H9 (cell line): ENCODE measurements at regions not wholly inside any gene's neighbourhood (a gene's known extent, or its start where the extent isn't known, plus 50 kb on each side); places are given as distances from the start of the nearest gene placed in this dataset.
"Not testable (repeated sequence)": the region's sequence is repeated elsewhere in the genome, so short reads cannot be mapped to it uniquely, and the experiment has no call there.

ENCODE experiments used
- DNase-seq: peaks from one replicate; pipeline ENCODE4 v3.0.0-alpha.2; 2017
- H2AFZ ChIP-seq: one replicate; pipeline ENCODE4 v1.6.1; 2013; ENCODE audit warnings: mild to moderate bottlenecking, low read length, control low read depth, moderate library complexity
- H2AK5ac ChIP-seq: 2 replicates; pipeline ENCODE4 v1.6.1; 2013; ENCODE audit warnings: low read length, control low read depth, mixed read lengths; ENCODE audit not compliant: insufficient read length
- H2BK120ac ChIP-seq: one replicate; pipeline ENCODE4 v1.6.1; 2013; ENCODE audit warnings: low read depth, mild to moderate bottlenecking, low read length, control low read depth, inconsistent platforms; ENCODE audit not compliant: poor library complexity, severe bottlenecking
- H2BK12ac ChIP-seq: 2 replicates; pipeline ENCODE4 v1.6.1; 2013; ENCODE audit warnings: low read length, control low read depth, mixed read lengths, low read depth; ENCODE audit not compliant: insufficient read length
- H2BK15ac ChIP-seq: 2 replicates; pipeline ENCODE4 v1.6.1; 2013; ENCODE audit warnings: low read depth, low read length, control low read depth
- H2BK20ac ChIP-seq: one replicate; pipeline ENCODE4 v1.6.1; 2013; ENCODE audit warnings: low read depth, mild to moderate bottlenecking, low read length, control low read depth, inconsistent platforms; ENCODE audit not compliant: poor library complexity, severe bottlenecking
- H2BK5ac ChIP-seq: 2 replicates; pipeline ENCODE4 v1.6.1; 2013; ENCODE audit warnings: low read length, control low read depth, mixed read lengths; ENCODE audit not compliant: insufficient read length
- H3K14ac ChIP-seq: 2 replicates; pipeline ENCODE4 v1.6.1; 2013; ENCODE audit warnings: low read length, control low read depth; ENCODE audit not compliant: insufficient read depth
- H3K18ac ChIP-seq: 2 replicates; pipeline ENCODE4 v1.6.1; 2013; ENCODE audit warnings: low read depth, mild to moderate bottlenecking, mixed read lengths, low read length, control low read depth; ENCODE audit not compliant: insufficient read length
- H3K23ac ChIP-seq: 2 replicates; pipeline ENCODE4 v1.6.1; 2013; ENCODE audit warnings: low read length, control low read depth, mixed read lengths, low read depth; ENCODE audit not compliant: insufficient read length
- H3K23me2 ChIP-seq: 2 replicates; pipeline ENCODE4 v1.6.1; 2013; ENCODE audit warnings: low read depth, mild to moderate bottlenecking, mixed read lengths, low read length, control low read depth; ENCODE audit not compliant: insufficient read length, poor library complexity, severe bottlenecking
- H3K27ac ChIP-seq: 2 replicates; pipeline ENCODE4 v1.5.1; 2013; ENCODE audit warnings: low read length, control low read depth, mixed read lengths, low read depth; ENCODE audit not compliant: insufficient read length
- H3K27me3 ChIP-seq: 2 replicates; pipeline ENCODE4 v1.6.1; 2013; ENCODE audit warnings: low read length, control low read depth, inconsistent platforms; ENCODE audit not compliant: insufficient read depth
- H3K4ac ChIP-seq: 2 replicates; pipeline ENCODE4 v1.6.1; 2013; ENCODE audit warnings: low read depth, mild to moderate bottlenecking, control low read depth, inconsistent platforms, low read length, moderate library complexity
- H3K4me1 ChIP-seq: 2 replicates; pipeline ENCODE4 v1.6.1; 2013; ENCODE audit warnings: low read length, control low read depth, inconsistent platforms; ENCODE audit not compliant: insufficient read depth
- H3K4me2 ChIP-seq: 2 replicates; pipeline ENCODE4 v1.6.1; 2013; ENCODE audit warnings: low read length, control low read depth, mixed read lengths; ENCODE audit not compliant: insufficient read length, insufficient read depth
- H3K56ac ChIP-seq: 2 replicates; pipeline ENCODE4 v1.6.1; 2013; ENCODE audit warnings: low read depth, mild to moderate bottlenecking, mixed read lengths, low read length, control low read depth; ENCODE audit not compliant: insufficient read length
- H3K79me1 ChIP-seq: 2 replicates; pipeline ENCODE4 v1.6.1; 2013; ENCODE audit warnings: low read depth, mild to moderate bottlenecking, moderate library complexity, low read length, control low read depth, inconsistent platforms; ENCODE audit not compliant: insufficient read depth, poor library complexity, severe bottlenecking
- H3K79me2 ChIP-seq: 2 replicates; pipeline ENCODE4 v1.6.1; 2013; ENCODE audit warnings: low read length, control low read depth, inconsistent platforms; ENCODE audit not compliant: insufficient read depth
- H3K9ac ChIP-seq: 2 replicates; pipeline ENCODE4 v1.6.1; 2013; ENCODE audit warnings: low read length, control low read depth, mixed read lengths; ENCODE audit not compliant: insufficient read length; ENCODE audit errors: extremely low read depth
- H3K9me3 ChIP-seq: one replicate; pipeline ENCODE4 v1.6.1; 2013; ENCODE audit warnings: low read depth, low read length, inconsistent platforms; ENCODE audit not compliant: control insufficient read depth
- H3T11ph ChIP-seq: one replicate; pipeline ENCODE4 v1.6.1; 2013; ENCODE audit warnings: mild to moderate bottlenecking, low read length, control low read depth, inconsistent platforms
- H4K20me1 ChIP-seq: one replicate; pipeline ENCODE4 v1.6.1; 2013; ENCODE audit not compliant: control insufficient read depth, insufficient read length, insufficient read depth
- H4K5ac ChIP-seq: 2 replicates; pipeline ENCODE4 v1.6.1; 2013; ENCODE audit warnings: low read depth, mild to moderate bottlenecking, mixed read lengths, low read length, control low read depth; ENCODE audit not compliant: insufficient read length
- H4K8ac ChIP-seq: replicated peaks from 2 replicates; pipeline ENCODE4 v1.6.1; 2013; ENCODE audit warnings: low read length, control low read depth, mixed read lengths, low read depth; ENCODE audit not compliant: insufficient read length
- H4K91ac ChIP-seq: 2 replicates; pipeline ENCODE4 v1.6.1; 2013; ENCODE audit warnings: low read depth, mild to moderate bottlenecking, moderate library complexity, mixed read lengths, low read length, control low read depth; ENCODE audit not compliant: insufficient read length
- H3K27ac Mint-ChIP-seq, 3 experiments: 2 replicates in 2 of 3; 3 replicates in 1 of 3; pipeline ENCODE4 v1.8.0; 2020 to 2021; ENCODE audit warnings: mixed read lengths in 3 of 3, mild to moderate bottlenecking in 1 of 3, moderate library complexity in 1 of 3
- H3K27me3 Mint-ChIP-seq: 2 replicates; pipeline ENCODE4 v1.8.0; 2021; ENCODE audit warnings: low read depth, mild to moderate bottlenecking, moderate library complexity, mixed read lengths
- H3K36me3 Mint-ChIP-seq, 3 experiments: 2 replicates in 2 of 3; 3 replicates in 1 of 3; pipeline ENCODE4 v1.8.0; 2020 to 2021; ENCODE audit warnings: low read depth in 3 of 3, mixed read lengths in 3 of 3; ENCODE audit not compliant: insufficient read depth in 1 of 3
- H3K4me1 Mint-ChIP-seq, 2 experiments: 2 replicates each; pipeline ENCODE4 v1.8.0; 2020; ENCODE audit warnings: mixed read lengths in 2 of 2
- H3K4me3 Mint-ChIP-seq, 2 experiments: 2 replicates in 1 of 2; 3 replicates in 1 of 2; pipeline ENCODE4 v1.8.0; 2020 to 2021; ENCODE audit warnings: mild to moderate bottlenecking in 2 of 2, mixed read lengths in 2 of 2, moderate library complexity in 1 of 2
- H3K9me3 Mint-ChIP-seq, 2 experiments: 2 replicates in 1 of 2; 3 replicates in 1 of 2; pipeline ENCODE4 v1.8.0; 2020; ENCODE audit warnings: mild to moderate bottlenecking in 2 of 2, mixed read lengths in 2 of 2, moderate library complexity in 1 of 2
- WGBS: extraction: QIAGEN DNeasy Blood & Tissue Kit; methylation state at CpG from one replicate; pipeline ENCODE4 v1.1.7; 2013; ENCODE audit warnings: missing lambda C conversion rate, low lambda C conversion rate, mixed read lengths; ENCODE audit not compliant: insufficient read length; ENCODE audit errors: extremely low coverage; 5-methylcytosine and 5-hydroxymethylcytosine counted together
- TF ChIP-seq, protein P1 (sequence below): fragments of 200-600 bp; sonication (generic); conservative IDR thresholded peaks from 3 replicates; pipeline ENCODE4 v1.8.0; 2021; ENCODE audit warnings: antibody characterized with exemption, mild to moderate bottlenecking

- Histone ChIP-seq H4K8ac (no peak overlapping the region), H2BK12ac (no peak overlapping the region), H3K27me3 (no peaks in the 10 kb centered on the region), H3K23ac (no peak overlapping the region), H3K14ac (no peak overlapping the region), H3K18ac (no peak overlapping the region), H2AFZ (no peak overlapping the region), H4K20me1 (no peaks in the 10 kb centered on the region), H3K4me2 (no peak overlapping the region), H3K79me2 (no peaks in the 10 kb centered on the region), H3K9ac (no peak overlapping the region), H3T11ph (no peak overlapping the region), H4K91ac (no peak overlapping the region), H3K79me1 (no peaks in the 10 kb centered on the region), H3K4me1 (no peaks in the 10 kb centered on the region), H4K5ac (no peak overlapping the region), H3K9me3 (no peaks in the 10 kb centered on the region), H2BK20ac (no peak overlapping the region), H2BK120ac (no peak overlapping the region), H3K23me2 (no peaks in the 10 kb centered on the region), H3K4ac (no peak overlapping the region), H3K56ac (no peak overlapping the region), H2AK5ac (no peak overlapping the region), H2BK5ac (no peak overlapping the region), H3K27ac (no peak overlapping the region), H2BK15ac (no peak overlapping the region)
- no peak for DNase-seq
- TF ChIP-seq, protein P1, sequence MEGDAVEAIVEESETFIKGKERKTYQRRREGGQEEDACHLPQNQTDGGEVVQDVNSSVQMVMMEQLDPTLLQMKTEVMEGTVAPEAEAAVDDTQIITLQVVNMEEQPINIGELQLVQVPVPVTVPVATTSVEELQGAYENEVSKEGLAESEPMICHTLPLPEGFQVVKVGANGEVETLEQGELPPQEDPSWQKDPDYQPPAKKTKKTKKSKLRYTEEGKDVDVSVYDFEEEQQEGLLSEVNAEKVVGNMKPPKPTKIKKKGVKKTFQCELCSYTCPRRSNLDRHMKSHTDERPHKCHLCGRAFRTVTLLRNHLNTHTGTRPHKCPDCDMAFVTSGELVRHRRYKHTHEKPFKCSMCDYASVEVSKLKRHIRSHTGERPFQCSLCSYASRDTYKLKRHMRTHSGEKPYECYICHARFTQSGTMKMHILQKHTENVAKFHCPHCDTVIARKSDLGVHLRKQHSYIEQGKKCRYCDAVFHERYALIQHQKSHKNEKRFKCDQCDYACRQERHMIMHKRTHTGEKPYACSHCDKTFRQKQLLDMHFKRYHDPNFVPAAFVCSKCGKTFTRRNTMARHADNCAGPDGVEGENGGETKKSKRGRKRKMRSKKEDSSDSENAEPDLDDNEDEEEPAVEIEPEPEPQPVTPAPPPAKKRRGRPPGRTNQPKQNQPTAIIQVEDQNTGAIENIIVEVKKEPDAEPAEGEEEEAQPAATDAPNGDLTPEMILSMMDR = no peak
- Mint-ChIP-seq H3K4me3 (no peak overlapping the region), H3K27me3 (no peaks in the 10 kb centered on the region), H3K4me1 (no peaks in the 10 kb centered on the region), H3K36me3 (peaks cover 4 to 32% (median 11%) of the 10 kb centered on the region in 3 experiments; a peak in 6 of 7 replicates), H3K27ac (no peak overlapping the region), H3K9me3 (peaks cover 24 to 28% of the 10 kb centered on the region in 2 experiments)
- WGBS = no CpG with 5 or more reads among the region's 5 CpGs
These were observed 938.0 kb downstream of the NLGN4X start for GRCh38 chrX:5290635-5291034.

DNA sequence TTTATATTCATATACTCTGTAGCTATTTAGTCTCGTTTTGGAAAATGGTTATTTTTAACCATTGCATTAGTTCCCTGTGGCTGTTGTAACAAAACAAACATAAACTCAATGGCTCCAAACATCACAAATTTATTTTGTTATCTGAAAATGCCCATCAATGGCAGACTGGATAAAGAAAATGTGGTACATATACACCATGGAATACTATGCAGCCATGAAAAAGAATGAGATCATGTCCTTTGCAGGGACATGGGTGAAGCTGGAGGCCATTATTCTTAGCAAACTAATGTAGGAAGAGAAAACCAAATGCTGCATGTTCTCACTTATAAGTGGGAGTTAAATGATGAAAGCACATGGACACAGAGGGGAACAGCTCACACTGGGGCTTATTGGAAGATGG lies 938.7 kb downstream of the NLGN4X start:
- H3K9ac ChIP-seq, H3K4me1 ChIP-seq, H3K4me1 Mint-ChIP-seq, H4K8ac ChIP-seq, H3K56ac ChIP-seq, H3K4me2 ChIP-seq, H3K9me3 ChIP-seq, H3K14ac ChIP-seq, H3K79me2 ChIP-seq, H3K27ac ChIP-seq, H2AFZ ChIP-seq, H2BK12ac ChIP-seq, H2BK20ac ChIP-seq, H2BK5ac ChIP-seq, H3T11ph ChIP-seq, DNase-seq, H2BK15ac ChIP-seq, H3K27me3 Mint-ChIP-seq, H4K5ac ChIP-seq, H3K27me3 ChIP-seq, H2AK5ac ChIP-seq, H3K79me1 ChIP-seq, H4K91ac ChIP-seq, H2BK120ac ChIP-seq, H3K23ac ChIP-seq, H3K18ac ChIP-seq, H3K4ac ChIP-seq, H4K20me1 ChIP-seq, H3K27ac Mint-ChIP-seq, H3K23me2 ChIP-seq: not testable (repeated sequence)
- Mint-ChIP-seq H3K36me3 (peaks cover 4 to 32% (median 11%) of the 10 kb centered on the region in 3 experiments; a peak in 6 of 7 replicates), H3K9me3 (peaks cover 24 to 28% of the 10 kb centered on the region in 2 experiments), H3K4me3 (peak overlapping the region in 1 of 2 experiments; percentile 6; a peak in 1 of 5 replicates)
- no CpG with 5 or more reads among the region's 1 CpG for WGBS
